GM21576 (cell line): ENCODE measurements at regions not wholly inside any gene's neighbourhood (a gene's known extent, or its start where the extent isn't known, plus 50 kb on each side); places are given as distances from the start of the nearest gene placed in this dataset.
"Not testable (repeated sequence)": the region's sequence is repeated elsewhere in the genome, so short reads cannot be mapped to it uniquely, and the experiment has no call there.

Experiments used
- ATAC-seq: cut with Tn5 transposase; IDR thresholded peaks from one replicate; pipeline ENCODE4 v1.9.1; 2021; ENCODE audit warnings: mild to moderate bottlenecking, moderate library complexity; ENCODE audit not compliant: unreplicated experiment

GRCh38 chr9:108803428-108804065 lies 52.2 kb downstream of the ACTL7B start:
- ATAC-seq: no peak

GRCh38 chr9:108802967-108803366 lies 52.8 kb downstream of the ACTL7B start:
- no peak for ATAC-seq

- ATAC-seq: no peak
Observed at GRCh38 chr9:108801949-108802348, 53.8 kb downstream of the ACTL7B start.

GRCh38 chr9:108800632-108801099 lies 55.1 kb downstream of the ACTL7B start:
- no peak for ATAC-seq

- ATAC-seq: no peak
Observed at GRCh38 chr9:108793573-108793972, 62.2 kb downstream of the ACTL7B start.

GRCh38 chr9:108789742-108790141 lies 66.0 kb downstream of the ACTL7B start:
- no peak for ATAC-seq

- ATAC-seq: no peak
Observed at GRCh38 chr9:108787690-108788048, 68.1 kb downstream of the ACTL7B start.

- ATAC-seq: no peak
Observed at GRCh38 chr9:108786901-108787689, 68.7 kb downstream of the ACTL7B start.

GRCh38 chr9:108786322-108786721 lies 69.5 kb downstream of the ACTL7B start:
- ATAC-seq: no peak

- no peak for ATAC-seq
Observed at GRCh38 chr9:108784998-108785397, 70.8 kb downstream of the ACTL7B start.

GRCh38 chr9:108783731-108784495 lies 71.9 kb downstream of the ACTL7B start:
- ATAC-seq: no peak

- no peak for ATAC-seq
Observed at GRCh38 chr9:108783326-108783725, 72.5 kb downstream of the ACTL7B start.

GRCh38 chr9:108780942-108781734 lies 74.6 kb downstream of the ACTL7B start:
- no peak for ATAC-seq

GRCh38 chr9:108779551-108780325 lies 76.0 kb downstream of the ACTL7B start:
- ATAC-seq: no peak

GRCh38 chr9:108776920-108777639 lies 78.7 kb downstream of the ACTL7B start:
- no peak for ATAC-seq

GRCh38 chr9:108775901-108776306 lies 79.9 kb downstream of the ACTL7B start:
- no peak for ATAC-seq

GRCh38 chr9:108774088-108774487 lies 81.7 kb downstream of the ACTL7B start:
- ATAC-seq: not testable (repeated sequence)

GRCh38 chr9:108772301-108772894 lies 83.4 kb downstream of the ACTL7B start:
- ATAC-seq: no peak

GRCh38 chr9:108768744-108769143 lies 87.0 kb downstream of the ACTL7B start:
- no peak for ATAC-seq
